ENCODE measurements at regions not wholly inside any gene's neighbourhood (a gene's known extent, or its start where the extent isn't known, plus 50 kb on each side); places are given as distances from the start of the nearest gene placed in this dataset.
A peak's percentile ranks its signal among the peaks of the same experiment; 100 is the strongest.

DNA sequence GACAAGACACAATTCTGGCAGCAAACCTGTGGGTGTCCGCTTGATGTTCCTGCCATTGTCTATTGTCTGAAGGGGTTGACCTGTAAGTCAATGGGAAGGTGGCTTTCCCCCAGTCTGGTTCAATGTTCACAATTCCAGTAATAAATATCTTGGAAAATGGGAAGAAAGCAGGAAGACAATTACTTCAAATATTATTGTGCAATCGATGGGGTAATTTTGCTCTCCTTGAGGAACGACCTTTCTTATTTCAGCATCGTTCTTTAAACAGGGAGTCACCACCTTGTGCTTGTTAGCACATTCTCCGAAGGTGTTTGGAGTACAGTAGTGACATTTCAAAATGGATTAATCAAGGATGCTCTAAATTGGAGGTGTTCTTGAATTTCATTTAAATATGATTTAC lies 136.9 kb downstream of the BTBD3 start:
- Histone ChIP-seq H3K9me3 (no peaks in the 10 kb centered on the region), H3K27me3 (no peaks in the 10 kb centered on the region), H3K36me3 (no peaks in the 10 kb centered on the region), H3K4me3 (no peak overlapping the region)
- DNase-seq = no peak

DNA sequence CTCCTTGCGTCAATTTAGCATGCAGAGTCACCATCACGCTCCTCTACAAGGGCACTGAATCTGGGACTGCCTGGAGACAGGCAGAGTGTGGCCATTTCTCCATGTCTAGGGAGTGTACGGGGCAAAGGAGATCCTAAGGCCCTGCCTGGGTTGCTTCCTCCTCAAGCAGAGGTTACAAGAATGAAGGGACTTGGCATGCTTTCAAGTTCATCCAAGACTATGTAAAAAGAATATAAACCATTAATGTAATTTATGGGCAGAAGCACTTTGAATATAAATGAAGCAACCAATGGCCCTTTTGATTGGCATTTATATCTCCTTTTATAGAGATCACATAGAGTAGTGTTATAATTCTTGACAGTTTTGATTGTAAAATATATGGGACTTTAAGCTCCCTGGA lies 137.5 kb downstream of the BTBD3 start:
- no peaks in the 10 kb centered on the region for H3K9me3 ChIP-seq
- no peaks in the 10 kb centered on the region for H3K36me3 ChIP-seq
- no peak overlapping the region for H3K4me3 ChIP-seq
- no peaks in the 10 kb centered on the region for H3K27me3 ChIP-seq
- DNase-seq = no peak

DNA sequence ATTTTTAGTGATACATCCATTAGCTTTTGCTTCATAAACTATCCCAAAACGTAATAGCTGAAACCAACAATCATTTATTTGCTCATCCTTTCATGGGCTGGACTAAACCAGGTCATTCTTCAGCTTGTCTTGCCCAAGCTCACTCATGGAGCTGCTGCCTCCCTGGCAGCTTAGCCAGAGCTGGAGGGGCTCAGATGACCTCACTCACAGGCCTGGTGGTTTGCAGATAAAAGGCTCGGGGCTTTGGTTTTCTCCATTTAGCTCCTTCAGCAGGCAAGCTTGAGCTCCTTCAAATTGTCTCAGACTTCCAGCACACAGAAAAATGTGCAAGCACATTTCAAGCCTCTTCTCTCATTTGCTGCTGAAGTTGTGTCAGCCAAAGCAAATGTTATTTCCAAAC lies 139.1 kb downstream of the BTBD3 start:
- DNase-seq = no peak
- no peaks in the 10 kb centered on the region for H3K27me3 ChIP-seq
- H3K36me3 ChIP-seq = no peaks in the 10 kb centered on the region
- no peaks in the 10 kb centered on the region for H3K9me3 ChIP-seq
- H3K4me3 ChIP-seq = no peak overlapping the region

DNA sequence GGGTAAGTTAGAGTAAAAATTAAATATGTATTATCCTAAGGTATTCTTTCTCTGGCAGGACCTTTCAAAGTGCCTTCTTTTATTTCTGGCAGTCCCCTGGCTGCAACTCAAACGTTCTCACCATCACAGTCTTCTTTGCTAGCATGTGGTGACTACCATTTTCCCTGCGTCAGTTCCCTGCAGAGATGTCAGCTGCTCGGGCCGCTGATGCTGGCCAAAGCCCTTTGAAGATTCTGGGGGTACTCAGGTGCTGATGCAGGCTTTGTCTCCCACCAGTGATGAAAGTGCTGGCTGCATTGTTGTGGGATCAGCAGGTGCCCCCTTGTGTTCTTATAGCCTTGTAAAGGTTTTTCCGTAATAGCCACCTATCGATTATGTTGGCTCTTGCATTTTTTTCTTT lies 140.1 kb downstream of the BTBD3 start:
- Histone ChIP-seq H3K4me3 (no peak overlapping the region), H3K9me3 (no peaks in the 10 kb centered on the region), H3K36me3 (no peaks in the 10 kb centered on the region), H3K27me3 (no peaks in the 10 kb centered on the region)
- DNase-seq = no peak

DNA sequence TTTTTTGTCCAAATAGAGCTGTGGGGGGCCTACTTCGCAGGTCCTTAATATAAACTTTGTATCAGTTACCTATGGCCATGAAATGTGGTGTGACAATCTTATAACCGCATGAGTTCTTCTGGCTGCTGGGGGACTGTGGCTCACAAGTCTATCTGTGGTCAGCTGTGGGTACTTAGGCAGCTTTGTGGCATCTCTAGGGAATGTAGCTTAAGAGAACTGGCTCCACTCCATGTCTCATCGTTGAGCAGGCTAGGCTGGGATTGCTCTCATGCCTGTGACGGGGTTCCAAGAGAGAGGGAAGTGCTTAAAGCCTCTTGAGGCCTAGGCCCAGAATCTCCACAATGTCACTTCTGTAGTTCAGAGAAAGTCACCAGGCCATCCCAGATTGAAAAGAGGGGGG lies 140.5 kb downstream of the BTBD3 start:
- no peak for DNase-seq
- Histone ChIP-seq H3K4me3 (no peak overlapping the region), H3K27me3 (no peaks in the 10 kb centered on the region), H3K9me3 (no peaks in the 10 kb centered on the region), H3K36me3 (no peaks in the 10 kb centered on the region)

DNA sequence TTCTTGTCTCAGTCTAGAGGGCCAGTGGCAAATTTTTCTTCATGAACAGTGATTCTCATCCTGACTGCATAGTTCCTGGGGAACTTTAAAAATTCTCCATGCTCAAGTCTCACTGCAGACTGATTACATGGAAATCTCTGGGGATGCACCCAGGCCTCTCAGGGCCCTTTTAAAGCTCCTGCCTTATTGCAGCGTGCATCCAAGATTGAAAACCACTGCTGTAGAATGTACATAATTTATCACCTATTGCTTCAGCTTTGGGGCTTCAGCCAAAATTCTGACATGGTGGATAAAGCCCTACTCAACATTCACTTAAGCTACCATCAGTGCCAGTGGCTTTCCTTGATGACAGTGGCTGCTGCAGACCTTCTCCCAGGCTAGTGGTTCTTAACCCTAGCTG lies 143.8 kb downstream of the BTBD3 start:
- Histone ChIP-seq H3K36me3 (no peaks in the 10 kb centered on the region), H3K27me3 (no peaks in the 10 kb centered on the region), H3K4me3 (no peak overlapping the region), H3K9me3 (no peaks in the 10 kb centered on the region)
- no peak for DNase-seq

DNA sequence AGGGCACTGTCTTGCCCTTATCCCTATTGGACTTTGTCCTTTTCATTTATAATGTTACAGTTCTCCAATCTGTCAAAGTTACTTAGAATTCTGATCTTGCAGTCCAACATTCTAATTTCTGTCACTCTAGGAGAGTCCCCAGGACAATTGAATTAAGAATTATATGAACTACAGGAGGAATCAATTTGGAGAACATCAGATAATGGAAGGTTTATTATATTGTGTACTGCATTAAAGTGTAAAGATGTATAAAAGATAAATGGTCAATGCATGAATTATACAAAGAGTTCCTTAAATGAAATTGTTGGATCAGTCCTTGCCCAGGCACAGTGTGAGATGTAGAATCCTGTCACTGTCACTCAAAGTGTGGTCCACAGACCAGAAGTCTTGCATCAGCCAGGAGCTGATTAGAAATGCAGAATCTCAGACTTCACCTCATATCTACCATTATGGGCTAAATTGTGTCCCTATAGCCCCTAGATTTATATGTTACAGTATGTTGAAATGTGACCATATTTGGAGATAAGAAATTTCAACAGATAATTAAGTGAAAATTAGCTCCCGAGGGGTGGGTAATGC lies 145.5 kb downstream of the BTBD3 start:
- Histone ChIP-seq H3K27me3 (no peaks in the 10 kb centered on the region), H3K9me3 (no peaks in the 10 kb centered on the region), H3K36me3 (no peaks in the 10 kb centered on the region), H3K4me3 (no peak overlapping the region)
- DNase-seq = no peak

DNA sequence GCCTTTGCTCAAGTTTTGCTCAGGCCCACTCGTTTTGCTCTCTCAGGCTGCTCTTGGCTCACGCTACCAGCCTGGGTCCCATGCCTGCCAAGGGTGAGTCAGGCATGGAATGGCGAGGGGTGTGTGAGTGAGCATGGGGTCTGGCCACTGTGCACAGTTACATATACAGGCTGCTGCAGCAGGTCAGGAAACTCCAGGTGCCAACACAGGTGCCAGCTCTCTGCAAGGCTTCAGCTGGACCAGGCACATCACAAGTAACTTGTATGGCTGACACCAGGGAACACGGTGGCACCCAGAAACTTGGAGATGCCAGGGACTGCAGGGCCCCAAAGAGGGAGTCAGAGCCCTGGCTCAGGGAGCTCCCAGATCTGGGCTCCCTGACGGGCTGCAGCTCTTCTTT lies 146.8 kb downstream of the BTBD3 start:
- Histone ChIP-seq H3K36me3 (no peaks in the 10 kb centered on the region), H3K4me3 (no peak overlapping the region), H3K9me3 (no peaks in the 10 kb centered on the region), H3K27me3 (no peaks in the 10 kb centered on the region)
- peak; percentile 29 for DNase-seq

DNA sequence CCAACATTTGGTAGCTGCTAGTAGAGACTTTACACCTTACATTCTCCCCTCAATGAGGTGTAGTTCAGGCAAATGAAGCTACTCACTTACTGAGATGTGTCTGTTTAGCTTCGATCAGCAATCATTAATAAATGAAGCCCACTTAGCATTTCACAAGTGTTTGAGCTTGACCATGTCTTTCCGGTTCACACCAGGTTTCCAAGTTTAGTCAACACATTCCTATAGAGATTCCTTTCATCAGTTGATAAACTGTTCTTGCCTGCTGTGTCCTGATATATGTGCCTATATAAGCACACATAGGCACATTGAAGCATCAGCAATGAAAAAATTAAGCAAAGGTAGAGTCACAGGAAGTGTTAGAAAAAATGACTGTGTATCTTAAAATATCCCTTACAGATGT lies 150.0 kb downstream of the BTBD3 start:
- H3K4me3 ChIP-seq = no peak overlapping the region
- no peaks in the 10 kb centered on the region for H3K27me3 ChIP-seq
- no peak for DNase-seq
- no peaks in the 10 kb centered on the region for H3K36me3 ChIP-seq
- no peaks in the 10 kb centered on the region for H3K9me3 ChIP-seq

DNA sequence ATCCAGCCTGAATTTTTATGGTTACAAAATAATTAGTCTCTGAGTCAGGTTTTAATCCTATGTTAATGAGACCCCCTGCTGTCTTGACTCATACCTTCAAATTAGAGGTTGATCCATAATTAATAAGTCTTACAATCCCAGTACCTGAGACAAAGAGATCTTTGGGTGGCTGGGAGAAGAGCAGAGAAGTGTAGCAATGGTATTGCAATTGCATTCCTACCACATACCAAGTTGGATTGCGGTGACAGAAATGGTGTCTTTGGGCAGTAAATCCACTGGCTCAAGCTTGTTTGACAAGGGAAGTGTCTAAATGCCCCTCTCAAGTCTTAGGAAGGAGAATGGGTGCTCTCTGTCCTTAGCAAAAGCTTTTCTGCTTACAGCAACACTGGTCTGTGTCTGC lies 150.4 kb downstream of the BTBD3 start:
- DNase-seq = no peak
- no peaks in the 10 kb centered on the region for H3K36me3 ChIP-seq
- no peaks in the 10 kb centered on the region for H3K27me3 ChIP-seq
- no peaks in the 10 kb centered on the region for H3K9me3 ChIP-seq
- H3K4me3 ChIP-seq = no peak overlapping the region

DNA sequence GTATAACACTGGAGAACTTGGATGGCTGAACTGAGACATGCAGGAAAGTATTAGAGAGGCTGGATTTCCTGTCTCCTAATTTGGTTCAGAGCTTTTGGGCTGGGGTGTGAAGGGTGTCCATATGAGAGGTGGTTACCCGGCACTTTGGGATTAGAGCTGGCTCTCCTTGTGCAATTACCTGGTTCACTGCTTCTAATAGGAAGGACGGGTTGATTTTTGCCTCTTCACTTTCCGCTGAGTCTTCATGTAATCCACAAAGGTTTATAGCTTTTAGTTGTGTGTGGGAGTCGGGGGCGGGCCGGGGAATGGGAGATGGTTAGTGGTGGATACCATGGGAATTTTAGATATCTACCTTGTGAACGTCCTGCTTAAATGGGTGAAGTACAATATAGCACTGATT lies 151.5 kb downstream of the BTBD3 start:
- Histone ChIP-seq H3K4me3 (no peak overlapping the region), H3K9me3 (no peaks in the 10 kb centered on the region), H3K36me3 (no peaks in the 10 kb centered on the region), H3K27me3 (no peaks in the 10 kb centered on the region)
- no peak for DNase-seq

DNA sequence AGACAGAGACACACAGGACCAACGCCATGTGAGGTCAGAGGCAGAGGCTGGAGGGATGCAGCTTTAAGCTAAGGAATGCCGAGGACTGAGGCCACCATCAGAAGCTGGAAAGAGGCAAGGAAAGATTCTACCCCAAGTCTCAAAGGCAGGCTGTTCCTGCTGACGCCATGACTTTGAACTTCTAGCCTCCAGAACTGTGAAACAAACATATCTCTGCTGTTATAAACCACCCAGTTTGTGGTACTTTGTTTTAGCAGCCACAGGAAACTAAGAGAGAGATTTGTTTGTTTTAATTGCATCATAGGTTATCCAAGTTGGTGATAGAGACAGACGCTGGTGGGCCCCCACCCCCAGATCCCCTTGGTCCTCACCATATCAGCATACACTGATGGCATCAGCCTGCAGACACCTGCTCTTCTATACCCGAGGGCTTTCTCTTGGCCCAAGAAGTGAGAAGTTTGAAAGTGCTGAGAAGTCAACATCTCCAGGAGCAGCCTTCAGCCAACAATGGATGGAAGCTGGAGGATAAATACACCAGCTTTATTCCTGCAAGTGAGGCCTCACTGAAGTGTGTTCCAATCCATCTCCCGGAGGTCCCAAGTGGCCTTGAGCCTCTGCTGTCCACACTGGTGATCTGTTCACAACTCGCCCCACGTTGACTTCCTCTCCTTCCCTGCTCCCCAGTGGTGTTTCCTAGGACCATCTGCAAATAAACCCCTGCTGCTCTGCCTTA lies 154.7 kb downstream of the BTBD3 start:
- no peaks in the 10 kb centered on the region for H3K36me3 ChIP-seq
- no peaks in the 10 kb centered on the region for H3K9me3 ChIP-seq
- H3K27me3 ChIP-seq = no peaks in the 10 kb centered on the region
- H3K4me3 ChIP-seq = no peak overlapping the region
- peak; percentile 38 for DNase-seq

DNA sequence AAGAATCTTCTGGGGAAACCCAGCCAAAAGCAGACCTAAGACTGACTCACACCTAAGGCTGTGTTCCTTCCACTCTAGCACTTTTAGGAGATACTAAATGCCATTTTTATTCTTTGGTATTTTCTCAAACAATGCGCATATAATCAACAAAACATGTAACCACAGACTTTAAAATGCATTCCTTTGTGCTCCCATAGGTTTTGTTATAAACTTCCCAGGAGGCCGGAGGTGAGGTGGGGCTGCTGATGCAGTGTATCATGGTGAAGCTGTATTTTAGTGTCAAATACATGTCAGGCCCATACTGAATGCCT lies 155.2 kb downstream of the BTBD3 start:
- Histone ChIP-seq H3K4me3 (no peak overlapping the region), H3K9me3 (no peaks in the 10 kb centered on the region), H3K27me3 (no peaks in the 10 kb centered on the region), H3K36me3 (no peaks in the 10 kb centered on the region)
- DNase-seq = no peak

DNA sequence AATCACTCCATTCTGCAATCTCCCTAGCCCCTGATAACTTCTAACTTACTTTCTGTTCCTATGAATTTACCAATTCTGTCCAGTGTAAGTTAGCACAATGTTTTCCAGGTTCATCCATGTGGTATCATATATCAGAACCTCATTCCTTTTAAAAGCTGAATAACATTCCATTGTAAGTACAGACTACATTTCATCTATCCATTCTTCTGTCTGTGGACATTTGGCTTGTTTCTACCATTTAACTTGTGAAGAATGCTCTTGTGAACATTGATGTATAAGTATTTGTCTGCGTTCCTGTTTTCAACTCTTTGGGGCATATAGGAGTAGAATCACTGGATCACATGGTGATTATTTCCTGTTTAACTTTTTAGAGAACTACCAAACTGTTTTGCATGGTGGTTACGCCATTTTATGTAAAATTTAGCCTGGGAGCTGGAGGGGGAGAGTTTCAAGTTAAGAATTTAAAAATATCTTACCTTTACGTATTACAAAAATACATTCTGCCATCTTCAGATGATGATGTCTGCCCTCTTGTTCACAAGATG lies 156.5 kb downstream of the BTBD3 start:
- H3K4me3 ChIP-seq = no peak overlapping the region
- no peaks in the 10 kb centered on the region for H3K27me3 ChIP-seq
- H3K9me3 ChIP-seq = no peaks in the 10 kb centered on the region
- DNase-seq = no peak
- no peaks in the 10 kb centered on the region for H3K36me3 ChIP-seq

DNA sequence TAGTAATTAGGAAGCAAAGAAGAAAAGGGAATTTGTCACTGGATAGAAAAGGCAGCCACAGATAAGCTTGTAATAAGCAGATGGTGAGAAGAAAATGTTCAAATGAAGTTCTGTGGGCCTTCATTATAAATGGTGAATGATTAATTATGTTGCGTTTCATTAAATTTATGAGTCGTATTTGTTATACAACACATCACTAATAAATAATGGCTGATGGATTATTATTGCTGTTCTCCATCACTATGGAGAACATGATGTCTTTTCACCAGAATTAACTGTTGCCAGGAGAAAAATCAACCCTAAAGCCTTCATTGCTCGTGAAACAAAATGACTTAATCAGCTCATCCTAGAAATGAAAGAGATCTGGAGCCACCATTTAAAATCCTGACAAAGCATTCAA lies 158.5 kb downstream of the BTBD3 start:
- DNase-seq = no peak

DNA sequence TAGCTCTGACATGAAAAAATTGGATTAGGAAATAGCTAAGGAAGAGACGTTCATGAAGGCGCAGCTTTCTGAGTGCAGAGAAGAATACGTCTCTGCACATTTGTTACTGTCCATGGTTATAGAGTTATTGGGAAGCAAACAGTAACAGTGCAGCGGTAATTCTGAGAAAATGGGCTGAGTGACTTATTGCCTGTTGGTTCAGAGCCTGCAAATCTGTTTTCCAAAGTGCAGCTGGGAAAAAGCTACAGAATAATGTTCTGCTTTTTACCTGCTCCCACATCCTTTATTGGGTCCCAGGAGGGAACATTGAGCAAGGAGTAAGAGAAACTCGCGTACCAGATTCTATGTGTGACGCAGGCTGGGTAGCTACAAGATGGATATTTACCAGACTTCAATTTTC lies 160.2 kb downstream of the BTBD3 start:
- Histone ChIP-seq H3K9me3 (no peaks in the 10 kb centered on the region), H3K36me3 (no peaks in the 10 kb centered on the region), H3K4me3 (no peak overlapping the region), H3K27me3 (no peaks in the 10 kb centered on the region)
- DNase-seq = no peak

More for the DNA sequence above, 158.5 kb downstream of the BTBD3 start:
- Histone ChIP-seq H3K27me3 (no peaks in the 10 kb centered on the region), H3K36me3 (no peaks in the 10 kb centered on the region), H3K9me3 (no peaks in the 10 kb centered on the region), H3K4me3 (no peak overlapping the region)

DNA sequence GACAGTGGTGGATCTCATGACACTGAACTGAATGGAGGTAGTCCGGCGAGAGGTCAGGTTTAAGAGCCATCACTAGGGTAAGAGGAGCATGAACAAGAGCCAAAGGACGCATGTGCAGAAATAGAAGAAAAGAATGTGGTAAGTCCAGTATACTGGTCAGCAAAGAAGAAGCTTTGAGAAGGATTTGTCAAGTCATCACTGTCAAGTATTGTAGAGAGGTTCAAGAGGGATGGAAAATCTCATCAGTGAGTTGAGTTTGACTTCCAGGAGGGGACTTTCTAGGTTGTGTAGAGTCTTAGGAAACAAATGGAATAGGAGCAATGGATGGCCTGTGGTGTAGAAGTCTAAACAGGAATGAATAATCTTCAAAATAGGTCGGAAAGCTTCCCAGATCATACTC lies 161.8 kb downstream of the BTBD3 start:
- Histone ChIP-seq H3K36me3 (no peaks in the 10 kb centered on the region), H3K9me3 (no peaks in the 10 kb centered on the region), H3K4me3 (no peak overlapping the region), H3K27me3 (no peaks in the 10 kb centered on the region)
- DNase-seq = no peak

DNA sequence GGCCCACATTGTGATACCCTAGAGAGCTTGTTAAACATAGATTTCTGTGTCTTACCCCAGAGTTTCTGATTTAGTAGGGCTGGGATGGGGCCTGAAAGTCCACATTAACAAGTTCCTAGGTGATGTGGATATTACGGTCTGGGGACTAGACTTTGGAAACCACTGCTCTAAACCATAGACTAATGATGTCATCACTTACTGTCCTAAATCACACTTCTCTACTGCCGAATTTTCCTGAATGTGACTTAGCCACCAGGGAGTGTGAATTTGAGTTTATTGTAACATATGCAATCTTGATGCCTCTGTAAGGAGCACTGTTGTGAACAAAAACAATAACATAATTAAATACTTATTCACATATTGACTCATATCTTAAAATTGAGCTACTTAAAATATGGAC lies 165.6 kb downstream of the BTBD3 start:
- Histone ChIP-seq H3K4me3 (no peak overlapping the region), H3K9me3 (no peaks in the 10 kb centered on the region), H3K36me3 (no peaks in the 10 kb centered on the region), H3K27me3 (no peaks in the 10 kb centered on the region)
- DNase-seq = no peak

Data from MG63 (cell line).